NCI-H2171 treated with DMSO at 0.1 percent for 48 hours (cell line): ENCODE measurements at regions not wholly inside any gene's neighbourhood (a gene's known extent, or its start where the extent isn't known, plus 50 kb on each side); places are given as distances from the start of the nearest gene placed in this dataset.

ENCODE experiments used
- DNase-seq: peaks from one replicate; lab custom pipeline; 2025; lab: John Stamatoyannopoulos, UW

DNA sequence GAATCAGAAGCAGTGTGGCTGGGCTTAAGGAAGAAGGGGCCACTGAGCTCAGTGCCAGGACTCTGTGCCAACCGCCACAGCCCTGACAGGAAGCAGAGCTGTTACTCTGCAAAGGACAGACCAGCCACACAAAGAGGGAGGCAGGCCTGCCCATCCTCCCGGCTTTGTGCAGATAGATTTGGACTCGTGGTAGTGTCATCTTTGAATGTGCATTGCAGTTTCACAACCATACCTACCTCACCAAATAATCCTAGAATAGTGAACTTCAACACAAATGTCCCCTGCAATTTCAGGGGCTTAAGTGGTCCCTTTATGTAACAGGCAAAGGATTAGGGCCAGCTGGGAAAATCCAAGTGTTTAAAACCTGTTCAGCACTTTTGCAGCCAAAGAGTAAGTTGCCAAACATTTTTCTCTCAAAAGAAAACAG is 55.1 kb upstream of the CLDN10 start:
- DNase-seq: no peak

DNA sequence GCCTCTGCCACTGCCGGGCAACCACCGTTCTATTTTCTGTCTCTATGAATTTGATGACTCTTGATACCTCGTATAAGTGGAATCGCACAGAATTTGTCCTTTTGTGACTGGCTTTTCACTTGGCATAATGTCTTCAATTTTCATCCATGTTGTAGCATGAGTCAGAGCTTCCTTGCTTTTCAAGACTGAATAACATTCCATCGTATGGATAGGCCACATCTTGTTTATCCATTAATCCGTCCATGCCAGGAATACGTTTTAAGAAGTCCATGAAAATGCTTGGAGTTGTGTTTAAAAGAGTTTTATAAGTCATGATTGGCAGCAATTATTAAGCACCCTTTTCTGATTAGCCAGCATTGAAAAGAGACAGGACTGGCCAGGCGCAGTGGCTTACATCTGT is 53.6 kb upstream of the CLDN10 start:
- no peak for DNase-seq

DNA sequence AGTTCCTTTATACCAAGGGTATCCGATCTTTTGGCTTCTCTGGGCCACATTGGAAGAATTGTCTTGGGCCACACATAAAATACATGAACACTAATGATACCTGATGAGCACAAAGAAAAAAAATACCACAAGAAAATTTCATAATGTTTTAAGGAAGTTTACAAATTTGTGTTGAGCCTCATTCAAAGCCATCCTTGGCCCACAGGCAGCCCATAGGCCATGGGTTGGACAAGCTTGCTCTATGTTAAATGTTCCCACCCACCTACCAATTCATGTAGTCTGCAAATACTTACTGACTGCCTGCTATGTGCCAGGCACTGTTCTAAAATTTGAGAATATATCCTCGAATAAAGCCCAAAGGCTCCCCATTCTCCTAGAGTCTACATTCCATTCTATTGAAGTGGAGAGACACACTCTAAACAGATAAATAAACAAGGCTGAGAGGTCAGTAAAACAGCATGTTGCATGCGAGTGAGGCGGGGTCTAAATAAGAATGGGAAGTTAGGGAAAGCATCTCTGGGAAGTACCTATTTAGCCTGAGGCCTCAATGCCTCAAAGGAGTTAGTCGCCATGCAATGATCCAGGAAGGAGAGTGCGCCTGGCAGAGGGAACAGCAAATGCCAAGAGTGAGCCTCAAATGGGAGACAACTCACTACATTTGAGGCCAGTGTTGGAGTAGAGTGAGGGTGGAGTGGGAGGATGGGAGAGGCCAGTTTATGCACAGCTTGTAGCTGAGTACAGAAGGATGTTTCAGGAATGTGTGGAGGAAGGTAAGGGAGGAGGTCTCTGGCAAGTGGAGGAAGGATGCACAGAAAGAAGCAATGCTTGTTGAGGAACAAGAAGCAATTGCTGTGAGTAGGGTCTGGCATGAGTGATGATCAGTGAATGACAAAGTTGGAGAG is 52.5 kb upstream of the CLDN10 start:
- no peak for DNase-seq

DNA sequence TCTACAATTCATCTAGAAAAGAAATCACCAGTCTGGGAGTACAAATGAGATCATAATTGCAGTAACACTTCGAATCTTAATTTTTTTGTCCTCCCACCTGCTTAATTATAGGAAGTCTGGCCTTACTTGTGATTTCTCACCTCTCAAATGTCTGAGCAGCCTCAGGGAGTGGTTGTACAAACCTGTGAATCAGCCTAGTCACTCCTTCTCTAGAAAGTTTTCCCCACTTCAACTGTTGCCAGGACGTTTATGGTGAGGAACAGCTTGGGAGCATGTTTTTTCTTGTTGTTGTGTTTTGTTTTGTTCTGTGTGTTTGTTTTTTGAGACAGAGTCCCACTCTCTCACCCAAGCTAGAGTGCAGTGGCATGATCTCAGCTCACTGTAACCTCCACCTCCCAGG is 50.3 kb upstream of the CLDN10 start:
- DNase-seq: no peak
